GM12878 (cell line): ENCODE measurements at regions not wholly inside any gene's neighbourhood (a gene's known extent, or its start where the extent isn't known, plus 50 kb on each side); places are given as distances from the start of the nearest gene placed in this dataset.

Source experiments
- BCL11A ChIP-seq: IDR thresholded peaks from 2 replicates; pipeline ENCODE4 v1.6.1; 2011; ENCODE audit warnings: low read depth, low read length
- CREB1 ChIP-seq: IDR thresholded peaks from 2 replicates; pipeline ENCODE4 v1.6.1; 2012; ENCODE audit warnings: low read depth, mild to moderate bottlenecking, inconsistent platforms
- EED ChIP-seq: sonication (generic); IDR thresholded peaks from 2 replicates; pipeline ENCODE4 v1.6.1; 2016; ENCODE audit warnings: antibody characterized with exemption, low read depth
- EP300 ChIP-seq, 2 experiments: fragments of 150-350 bp in 1 of 2; IDR thresholded peaks; 2 replicates each; pipeline ENCODE4 v1.6.1; 2011 to 2012; ENCODE audit warnings: low read depth in 2 of 2, low read length in 2 of 2, borderline replicate concordance in 1 of 2, improper control_type of control experiment in 1 of 2, inconsistent platforms in 1 of 2; ENCODE audit not compliant: control insufficient read depth in 1 of 2
- HDAC2 ChIP-seq: fragments of 200-600 bp; sonication (generic); IDR thresholded peaks from 2 replicates; pipeline ENCODE4 v1.6.1; 2017
- MXI1 ChIP-seq: fragments of 150-350 bp; IDR thresholded peaks from 2 replicates; pipeline ENCODE4 v1.6.1; 2011; ENCODE audit warnings: low read depth, mild to moderate bottlenecking, inconsistent platforms, low read length, improper control_type of control experiment
- POLR2A ChIP-seq: IDR thresholded peaks from 2 replicates; pipeline ENCODE4 v1.6.1; 2011; ENCODE audit warnings: low read depth, mild to moderate bottlenecking, low read length
- RAD21 ChIP-seq: IDR thresholded peaks from 2 replicates; pipeline ENCODE4 v1.6.1; 2011; ENCODE audit warnings: mild to moderate bottlenecking, low read depth, low read length, moderate library complexity; ENCODE audit not compliant: insufficient read depth
- SMARCA5 ChIP-seq: fragments of 450-650 bp; IDR thresholded peaks from 2 replicates; pipeline ENCODE4 v1.6.1; 2017; ENCODE audit warnings: mild to moderate bottlenecking
- STAT3 ChIP-seq: IDR thresholded peaks from 2 replicates; pipeline ENCODE4 v1.6.1; 2011; ENCODE audit warnings: low read depth, low read length, improper control_type of control experiment
- ZSCAN29 ChIP-seq: fragments of 450-650 bp; IDR thresholded peaks from 2 replicates; pipeline ENCODE4 v1.6.1; 2017; ENCODE audit warnings: mild to moderate bottlenecking, moderate library complexity
- TF ChIP-seq, protein P1 (sequence below), 3 experiments: IDR thresholded peaks in 2 of 3; conservative IDR thresholded peaks in 1 of 3; 2 replicates each; pipeline ENCODE4 v1.5.1; 2011; ENCODE audit warnings: low read depth in 3 of 3, low read length in 3 of 3, mild to moderate bottlenecking in 3 of 3, control low read depth in 2 of 3, moderate library complexity in 2 of 3, inconsistent platforms in 1 of 3, mixed read lengths in 1 of 3; ENCODE audit not compliant: control insufficient read depth in 2 of 3, insufficient read depth in 1 of 3; ENCODE audit errors: extremely low read depth in 1 of 3
- TF ChIP-seq, protein P2 (sequence below): fragments of 450-650 bp; IDR thresholded peaks from 2 replicates; pipeline ENCODE4 v1.6.1; 2017; ENCODE audit warnings: antibody characterized with exemption, mild to moderate bottlenecking, moderate library complexity

DNA sequence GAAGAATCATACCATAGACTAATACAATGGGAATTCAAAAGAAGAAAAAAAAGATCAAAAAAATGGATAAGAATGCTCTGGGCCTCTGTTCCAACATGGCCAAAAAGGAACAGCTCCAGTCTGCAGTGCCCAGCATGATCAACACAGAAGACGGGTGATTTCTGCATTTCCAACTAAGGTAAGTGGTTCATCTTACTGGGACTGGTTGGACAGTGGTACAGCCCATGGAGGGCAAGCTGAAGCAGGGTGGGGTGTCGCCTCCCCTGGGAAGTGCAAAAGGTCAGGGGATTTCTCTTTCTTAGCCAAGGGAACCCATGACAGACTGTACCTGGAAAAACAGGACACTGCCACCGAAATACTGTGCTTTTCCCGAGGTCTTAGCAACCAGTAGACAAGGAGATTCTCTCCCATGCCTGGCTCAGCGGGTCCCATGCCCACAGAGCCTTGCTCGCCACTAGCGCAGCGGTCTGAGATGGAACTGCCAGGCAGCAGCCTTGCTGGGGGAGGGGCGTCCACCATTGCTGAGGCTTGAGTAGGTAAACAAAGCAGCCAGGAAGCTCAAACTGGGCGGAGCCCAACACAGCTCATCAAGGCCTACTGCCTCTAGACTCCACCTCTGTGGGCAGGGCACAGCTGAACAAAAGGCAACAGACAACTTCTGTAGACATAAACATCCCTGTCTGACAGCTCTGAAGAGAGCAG, 428.4 kb downstream of the MN1 start:
- TF ChIP-seq SMARCA5 (no peak), STAT3 (no peak), POLR2A (no peak), HDAC2 (no peak), RAD21 (no peak), EP300 (IDR thresholded peaks at IDR 0.05; ENCODE audit: borderline replicate concordance in 1 of 2, control insufficient read depth in 1 of 2, low read depth in 2 of 2, low read length in 2 of 2) (no peak), MXI1 (no peak), ZSCAN29 (no peak), EED (no peak), CREB1 (no peak), BCL11A (no peak)
- TF ChIP-seq, protein P1, sequence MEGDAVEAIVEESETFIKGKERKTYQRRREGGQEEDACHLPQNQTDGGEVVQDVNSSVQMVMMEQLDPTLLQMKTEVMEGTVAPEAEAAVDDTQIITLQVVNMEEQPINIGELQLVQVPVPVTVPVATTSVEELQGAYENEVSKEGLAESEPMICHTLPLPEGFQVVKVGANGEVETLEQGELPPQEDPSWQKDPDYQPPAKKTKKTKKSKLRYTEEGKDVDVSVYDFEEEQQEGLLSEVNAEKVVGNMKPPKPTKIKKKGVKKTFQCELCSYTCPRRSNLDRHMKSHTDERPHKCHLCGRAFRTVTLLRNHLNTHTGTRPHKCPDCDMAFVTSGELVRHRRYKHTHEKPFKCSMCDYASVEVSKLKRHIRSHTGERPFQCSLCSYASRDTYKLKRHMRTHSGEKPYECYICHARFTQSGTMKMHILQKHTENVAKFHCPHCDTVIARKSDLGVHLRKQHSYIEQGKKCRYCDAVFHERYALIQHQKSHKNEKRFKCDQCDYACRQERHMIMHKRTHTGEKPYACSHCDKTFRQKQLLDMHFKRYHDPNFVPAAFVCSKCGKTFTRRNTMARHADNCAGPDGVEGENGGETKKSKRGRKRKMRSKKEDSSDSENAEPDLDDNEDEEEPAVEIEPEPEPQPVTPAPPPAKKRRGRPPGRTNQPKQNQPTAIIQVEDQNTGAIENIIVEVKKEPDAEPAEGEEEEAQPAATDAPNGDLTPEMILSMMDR (IDR thresholded peaks at IDR 0.05 in 2 of 3, conservative IDR thresholded peaks at IDR 0.05 in 1 of 3; ENCODE audit: control insufficient read depth in 2 of 3, extremely low read depth in 1 of 3, insufficient read depth in 1 of 3, low read depth in 3 of 3, low read length in 3 of 3), result no peak
- TF ChIP-seq, protein P2, sequence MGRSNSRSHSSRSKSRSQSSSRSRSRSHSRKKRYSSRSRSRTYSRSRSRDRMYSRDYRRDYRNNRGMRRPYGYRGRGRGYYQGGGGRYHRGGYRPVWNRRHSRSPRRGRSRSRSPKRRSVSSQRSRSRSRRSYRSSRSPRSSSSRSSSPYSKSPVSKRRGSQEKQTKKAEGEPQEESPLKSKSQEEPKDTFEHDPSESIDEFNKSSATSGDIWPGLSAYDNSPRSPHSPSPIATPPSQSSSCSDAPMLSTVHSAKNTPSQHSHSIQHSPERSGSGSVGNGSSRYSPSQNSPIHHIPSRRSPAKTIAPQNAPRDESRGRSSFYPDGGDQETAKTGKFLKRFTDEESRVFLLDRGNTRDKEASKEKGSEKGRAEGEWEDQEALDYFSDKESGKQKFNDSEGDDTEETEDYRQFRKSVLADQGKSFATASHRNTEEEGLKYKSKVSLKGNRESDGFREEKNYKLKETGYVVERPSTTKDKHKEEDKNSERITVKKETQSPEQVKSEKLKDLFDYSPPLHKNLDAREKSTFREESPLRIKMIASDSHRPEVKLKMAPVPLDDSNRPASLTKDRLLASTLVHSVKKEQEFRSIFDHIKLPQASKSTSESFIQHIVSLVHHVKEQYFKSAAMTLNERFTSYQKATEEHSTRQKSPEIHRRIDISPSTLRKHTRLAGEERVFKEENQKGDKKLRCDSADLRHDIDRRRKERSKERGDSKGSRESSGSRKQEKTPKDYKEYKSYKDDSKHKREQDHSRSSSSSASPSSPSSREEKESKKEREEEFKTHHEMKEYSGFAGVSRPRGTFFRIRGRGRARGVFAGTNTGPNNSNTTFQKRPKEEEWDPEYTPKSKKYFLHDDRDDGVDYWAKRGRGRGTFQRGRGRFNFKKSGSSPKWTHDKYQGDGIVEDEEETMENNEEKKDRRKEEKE, result no peak
